ENCODE measurements at regions not wholly inside any gene's neighbourhood (a gene's known extent, or its start where the extent isn't known, plus 50 kb on each side); places are given as distances from the start of the nearest gene placed in this dataset.

DNA sequence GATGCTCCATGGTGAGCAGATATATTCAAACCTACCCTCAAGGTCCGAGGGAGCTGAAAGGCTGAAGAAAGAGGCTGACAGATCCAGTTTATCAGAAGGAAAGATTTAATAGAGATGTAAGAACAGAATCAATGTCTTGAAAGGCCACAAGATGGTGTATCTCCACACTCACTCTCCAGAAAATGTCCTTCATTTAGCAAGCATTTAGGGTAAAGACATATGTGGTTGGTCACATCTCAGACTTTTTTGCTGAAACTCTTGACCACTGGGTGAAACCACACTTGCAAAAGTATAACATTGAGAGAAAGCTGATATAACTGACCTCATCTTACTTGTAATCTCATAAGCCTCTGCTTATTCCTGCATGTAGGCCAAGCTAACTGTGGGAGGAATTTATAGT, 745.8 kb upstream of the GALNTL6 start:
- H3K4me3 ChIP-seq (replicated peaks in 1 of 2; ENCODE audit: low read depth in 1 of 2, low read length in 2 of 2), result no peak overlapping the region
- H3K27ac ChIP-seq (ENCODE audit: low read depth, low read length), result no peak overlapping the region
- POLR2A ChIA-PET, result no interaction called here
- H2AFZ ChIP-seq (ENCODE audit: low read depth, low read length, poor library complexity, severe bottlenecking), result no peak overlapping the region
- H3K36me3 ChIP-seq (ENCODE audit: control insufficient read depth in 1 of 2, insufficient read depth in 2 of 2, low read length in 2 of 2), result no peaks in the 10 kb centered on the region
- no peaks in the 10 kb centered on the region for H3K4me1 ChIP-seq (ENCODE audit: control insufficient read depth in 1 of 2, insufficient read depth in 2 of 2, low read length in 2 of 2)
- RAD21 ChIA-PET (ENCODE audit: low non-redundant PET in 1 of 2, low total read pairs in 2 of 2, uncharacterized antibody in 2 of 2, unreplicated experiment in 2 of 2), result no interaction called here
- H3K9ac ChIP-seq (ENCODE audit: low read length), result no peak overlapping the region
- TF ChIP-seq CTCF (IDR thresholded peaks at IDR 0.05 in 2 of 3, conservative IDR thresholded peaks at IDR 0.05 in 1 of 3; ENCODE audit: borderline replicate concordance in 1 of 3, insufficient read depth in 1 of 3, low read depth in 2 of 3, low read length in 2 of 3) (0 out of 6 replicates have a peak, but pooled peaks of 1 of the 3 experiments have one; percentile 24), POLR2A (IDR thresholded peaks at IDR 0.05; ENCODE audit: borderline replicate concordance, extremely low read depth, insufficient read depth, insufficient read length) (no peak), POLR2AphosphoS5 (IDR thresholded peaks at IDR 0.05; ENCODE audit: low read depth, low read length) (no peak)
- DNase-seq (ENCODE audit: low read depth, low spot score), result no peak
- intact Hi-C loops (cut with micrococcal nuclease), result no loop called here
- BruUV-seq (replicated peaks), result no TSS peak
- CTCF ChIA-PET, result interaction anchor here (1.1 kb wide), 1 partner anchor 562 kb away, joined by 3 read pairs; no protein-coding TSS in a partner anchor
- ATAC-seq, result no peak
- H3K79me2 ChIP-seq (ENCODE audit: insufficient read depth, low read length), result no peaks in the 10 kb centered on the region
- no peaks in the 10 kb centered on the region for H4K20me1 ChIP-seq (ENCODE audit: insufficient read depth)
- no peaks in the 10 kb centered on the region for H3K9me2 ChIP-seq (ENCODE audit: insufficient read depth)
- H3K27me3 ChIP-seq (ENCODE audit: insufficient read depth, low read length), result no peaks in the 10 kb centered on the region
- no peak overlapping the region for H3K4me2 ChIP-seq (ENCODE audit: low read length)
- no peaks in the 10 kb centered on the region for H3K9me3 ChIP-seq (ENCODE audit: control insufficient read depth in 1 of 2, insufficient read depth in 1 of 2, low read depth in 1 of 2, low read length in 2 of 2)

GRCh38 chr4:171049380-171049779, 763.8 kb upstream of the GALNTL6 start:
- no peaks in the 10 kb centered on the region for H4K20me1 ChIP-seq (ENCODE audit: insufficient read depth)
- ChIA-PET RAD21 (ENCODE audit: low non-redundant PET in 1 of 2, low total read pairs in 2 of 2, uncharacterized antibody in 2 of 2, unreplicated experiment in 2 of 2) (no interaction called here), POLR2A (no interaction called here), CTCF (no interaction called here)
- H3K4me2 ChIP-seq (ENCODE audit: low read length), result no peak overlapping the region
- no peak overlapping the region for H3K9ac ChIP-seq (ENCODE audit: low read length)
- ATAC-seq (no peak), DNase-seq (ENCODE audit: low read depth, low spot score) (no peak)
- no peaks in the 10 kb centered on the region for H3K4me1 ChIP-seq (ENCODE audit: control insufficient read depth in 1 of 2, insufficient read depth in 2 of 2, low read length in 2 of 2)
- H3K36me3 ChIP-seq (ENCODE audit: control insufficient read depth in 1 of 2, insufficient read depth in 2 of 2, low read length in 2 of 2), result no peaks in the 10 kb centered on the region
- H3K27me3 ChIP-seq (ENCODE audit: insufficient read depth, low read length), result no peaks in the 10 kb centered on the region
- H3K79me2 ChIP-seq (ENCODE audit: insufficient read depth, low read length), result no peaks in the 10 kb centered on the region
- intact Hi-C loops (cut with micrococcal nuclease), result no loop called here
- H3K4me3 ChIP-seq (replicated peaks in 1 of 2; ENCODE audit: low read depth in 1 of 2, low read length in 2 of 2), result no peak overlapping the region
- H3K9me2 ChIP-seq (ENCODE audit: insufficient read depth), result no peaks in the 10 kb centered on the region
- TF ChIP-seq ATF3 (IDR thresholded peaks at IDR 0.05) (no peak), SP1 (IDR thresholded peaks at IDR 0.05; ENCODE audit: low read depth) (no peak), POLR2A (IDR thresholded peaks at IDR 0.05; ENCODE audit: borderline replicate concordance, extremely low read depth, insufficient read depth, insufficient read length) (no peak), POLR2AphosphoS5 (IDR thresholded peaks at IDR 0.05; ENCODE audit: low read depth, low read length) (no peak), YY1 (IDR thresholded peaks at IDR 0.05; ENCODE audit: extremely low read depth, insufficient replicate concordance, low read depth, low read length) (no peak), EZH2 (IDR thresholded peaks at IDR 0.05) (no peak), ZFX (IDR thresholded peaks at IDR 0.05) (no peak), SIN3A (IDR thresholded peaks at IDR 0.05; ENCODE audit: low read depth) (no peak), RAD21 (IDR thresholded peaks at IDR 0.05; ENCODE audit: low read depth) (no peak), CBX3 (IDR thresholded peaks at IDR 0.05; ENCODE audit: low read depth) (no peak), EGR1 (IDR thresholded peaks at IDR 0.05; ENCODE audit: low read depth) (no peak), JUND (IDR thresholded peaks at IDR 0.05) (no peak)
- TF ChIP-seq, protein P1, sequence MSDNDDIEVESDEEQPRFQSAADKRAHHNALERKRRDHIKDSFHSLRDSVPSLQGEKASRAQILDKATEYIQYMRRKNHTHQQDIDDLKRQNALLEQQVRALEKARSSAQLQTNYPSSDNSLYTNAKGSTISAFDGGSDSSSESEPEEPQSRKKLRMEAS (IDR thresholded peaks at IDR 0.05), result no peak
- TF ChIP-seq, protein P2, sequence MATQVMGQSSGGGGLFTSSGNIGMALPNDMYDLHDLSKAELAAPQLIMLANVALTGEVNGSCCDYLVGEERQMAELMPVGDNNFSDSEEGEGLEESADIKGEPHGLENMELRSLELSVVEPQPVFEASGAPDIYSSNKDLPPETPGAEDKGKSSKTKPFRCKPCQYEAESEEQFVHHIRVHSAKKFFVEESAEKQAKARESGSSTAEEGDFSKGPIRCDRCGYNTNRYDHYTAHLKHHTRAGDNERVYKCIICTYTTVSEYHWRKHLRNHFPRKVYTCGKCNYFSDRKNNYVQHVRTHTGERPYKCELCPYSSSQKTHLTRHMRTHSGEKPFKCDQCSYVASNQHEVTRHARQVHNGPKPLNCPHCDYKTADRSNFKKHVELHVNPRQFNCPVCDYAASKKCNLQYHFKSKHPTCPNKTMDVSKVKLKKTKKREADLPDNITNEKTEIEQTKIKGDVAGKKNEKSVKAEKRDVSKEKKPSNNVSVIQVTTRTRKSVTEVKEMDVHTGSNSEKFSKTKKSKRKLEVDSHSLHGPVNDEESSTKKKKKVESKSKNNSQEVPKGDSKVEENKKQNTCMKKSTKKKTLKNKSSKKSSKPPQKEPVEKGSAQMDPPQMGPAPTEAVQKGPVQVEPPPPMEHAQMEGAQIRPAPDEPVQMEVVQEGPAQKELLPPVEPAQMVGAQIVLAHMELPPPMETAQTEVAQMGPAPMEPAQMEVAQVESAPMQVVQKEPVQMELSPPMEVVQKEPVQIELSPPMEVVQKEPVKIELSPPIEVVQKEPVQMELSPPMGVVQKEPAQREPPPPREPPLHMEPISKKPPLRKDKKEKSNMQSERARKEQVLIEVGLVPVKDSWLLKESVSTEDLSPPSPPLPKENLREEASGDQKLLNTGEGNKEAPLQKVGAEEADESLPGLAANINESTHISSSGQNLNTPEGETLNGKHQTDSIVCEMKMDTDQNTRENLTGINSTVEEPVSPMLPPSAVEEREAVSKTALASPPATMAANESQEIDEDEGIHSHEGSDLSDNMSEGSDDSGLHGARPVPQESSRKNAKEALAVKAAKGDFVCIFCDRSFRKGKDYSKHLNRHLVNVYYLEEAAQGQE (IDR thresholded peaks at IDR 0.05; ENCODE audit: low read depth), result no peak
- BruUV-seq (replicated peaks), result no TSS peak
- H3K9me3 ChIP-seq (ENCODE audit: control insufficient read depth in 1 of 2, insufficient read depth in 1 of 2, low read depth in 1 of 2, low read length in 2 of 2), result no peaks in the 10 kb centered on the region
- no peak overlapping the region for H2AFZ ChIP-seq (ENCODE audit: low read depth, low read length, poor library complexity, severe bottlenecking)
- H3K27ac ChIP-seq (ENCODE audit: low read depth, low read length), result no peak overlapping the region
